Uterus (tissue), 3 donors: ENCODE measurements at regions not wholly inside any gene's neighbourhood (a gene's known extent, or its start where the extent isn't known, plus 50 kb on each side); places are given as distances from the start of the nearest gene placed in this dataset.

Source experiments
- DNase-seq, 2 donors: peaks; one replicate each; pipeline ENCODE4 v3.0.0-alpha.2; 2019 to 2020
- H3K27ac ChIP-seq, 2 donors: fragments of 200-600 bp; sonication (generic); 1 replicate in 1 of 2; 2 replicates in 1 of 2; pipeline ENCODE4 v1.5.1; 2016 to 2018
- H3K27me3 ChIP-seq, 2 donors: fragments of 200-600 bp; sonication (generic); one replicate each; pipeline ENCODE4 v1.5.1; 2018 to 2019; ENCODE audit warnings: control low read depth in 1 of 2
- H3K36me3 ChIP-seq, 2 donors: fragments of 200-600 bp; sonication (generic); one replicate each; pipeline ENCODE4 v1.5.1; 2019; ENCODE audit warnings: control low read depth in 1 of 2
- H3K4me1 ChIP-seq, 2 donors: fragments of 200-600 bp; sonication (generic); one replicate each; pipeline ENCODE4 v1.5.1; 2018 to 2019; ENCODE audit warnings: control low read depth in 1 of 2
- H3K4me3 ChIP-seq, 2 donors: fragments of 200-600 bp; sonication (generic); 1 replicate in 1 of 2; 2 replicates in 1 of 2; pipeline ENCODE4 v1.5.1; 2018 to 2019; ENCODE audit warnings: mild to moderate bottlenecking in 1 of 2
- H3K9me3 ChIP-seq, 2 donors: fragments of 200-600 bp; sonication (generic); one replicate each; pipeline ENCODE4 v1.5.1; 2019; ENCODE audit warnings: control low read depth in 1 of 2
- POLR2A ChIP-seq, 2 donors: fragments of 450-650 bp; IDR thresholded peaks; one replicate each; pipeline ENCODE4 v1.6.1; 2016; ENCODE audit warnings: antibody characterized with exemption in 2 of 2, mild to moderate bottlenecking in 1 of 2, moderate library complexity in 1 of 2
- intact Hi-C: fragments of 100-400 bp; cut with DNase I; formaldehyde crosslinking; loops from one replicate; pipeline ENCODE4 v1.15.1; 2023; ENCODE audit warnings: low total_unique reads
- TF ChIP-seq, protein P1 (sequence below), 4 experiments: fragments of 200-600 bp in 2 of 4; fragments of 450-650 bp in 2 of 4; sonication (generic) in 2 of 4; IDR thresholded peaks; one replicate each; pipeline ENCODE4 v1.5.1; 2016 to 2019; ENCODE audit warnings: antibody characterized with exemption in 4 of 4, mild to moderate bottlenecking in 2 of 4, moderate library complexity in 1 of 4
- donor health status: DM: yes; HTN: yes; CAD: no.

DNA sequence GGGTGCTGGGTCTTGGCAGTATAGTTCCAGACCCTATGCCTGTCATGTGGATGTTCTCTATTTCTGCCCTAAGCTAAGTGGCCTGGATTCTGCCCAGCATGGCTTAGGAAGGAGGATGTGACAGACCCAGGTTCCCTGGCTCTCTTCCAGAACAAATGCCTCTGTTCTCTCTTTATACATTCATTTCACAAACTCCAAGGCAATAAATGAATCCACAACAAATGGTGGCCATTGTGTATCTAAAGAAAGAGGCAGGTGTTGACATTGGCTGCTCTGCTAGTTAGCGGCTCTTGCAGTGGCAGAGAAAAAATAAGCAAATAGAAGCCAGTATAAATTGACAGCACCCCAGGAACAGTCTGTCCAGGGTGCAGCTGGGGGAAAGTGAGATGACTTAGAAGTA, 298.6 kb downstream of the SUCLG1 start:
- DNase-seq = no peak
- Histone ChIP-seq H3K4me1 (no peaks in the 10 kb centered on the region), H3K27me3 (no peaks in the 10 kb centered on the region), H3K4me3 (no peak overlapping the region), H3K9me3 (no peaks in the 10 kb centered on the region), H3K27ac (no peak overlapping the region), H3K36me3 (no peaks in the 10 kb centered on the region)
- intact Hi-C loops = no loop called here
- TF ChIP-seq POLR2A (IDR thresholded peaks at IDR 0.05) = no peak
- TF ChIP-seq, protein P1, sequence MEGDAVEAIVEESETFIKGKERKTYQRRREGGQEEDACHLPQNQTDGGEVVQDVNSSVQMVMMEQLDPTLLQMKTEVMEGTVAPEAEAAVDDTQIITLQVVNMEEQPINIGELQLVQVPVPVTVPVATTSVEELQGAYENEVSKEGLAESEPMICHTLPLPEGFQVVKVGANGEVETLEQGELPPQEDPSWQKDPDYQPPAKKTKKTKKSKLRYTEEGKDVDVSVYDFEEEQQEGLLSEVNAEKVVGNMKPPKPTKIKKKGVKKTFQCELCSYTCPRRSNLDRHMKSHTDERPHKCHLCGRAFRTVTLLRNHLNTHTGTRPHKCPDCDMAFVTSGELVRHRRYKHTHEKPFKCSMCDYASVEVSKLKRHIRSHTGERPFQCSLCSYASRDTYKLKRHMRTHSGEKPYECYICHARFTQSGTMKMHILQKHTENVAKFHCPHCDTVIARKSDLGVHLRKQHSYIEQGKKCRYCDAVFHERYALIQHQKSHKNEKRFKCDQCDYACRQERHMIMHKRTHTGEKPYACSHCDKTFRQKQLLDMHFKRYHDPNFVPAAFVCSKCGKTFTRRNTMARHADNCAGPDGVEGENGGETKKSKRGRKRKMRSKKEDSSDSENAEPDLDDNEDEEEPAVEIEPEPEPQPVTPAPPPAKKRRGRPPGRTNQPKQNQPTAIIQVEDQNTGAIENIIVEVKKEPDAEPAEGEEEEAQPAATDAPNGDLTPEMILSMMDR (IDR thresholded peaks at IDR 0.05) = no peak

DNA sequence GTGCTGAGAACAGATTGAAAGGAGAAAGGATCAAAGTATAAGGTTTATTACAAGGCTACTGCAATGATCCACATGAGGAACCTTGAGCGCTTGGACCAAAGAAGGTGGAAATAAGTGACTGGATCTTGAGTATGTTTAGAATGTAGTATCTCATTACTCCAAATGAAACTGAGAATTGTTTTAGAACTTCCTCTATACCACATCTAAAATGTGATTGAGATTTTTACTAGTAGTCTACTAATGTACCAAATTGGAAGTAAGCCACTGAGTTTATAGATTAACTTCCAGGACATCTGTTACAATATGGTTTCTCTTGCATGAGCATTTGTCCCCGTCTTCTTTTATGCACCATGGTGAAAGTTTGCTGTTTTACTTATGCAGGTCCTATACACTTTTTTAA, 300.5 kb downstream of the SUCLG1 start:
- no peaks in the 10 kb centered on the region for H3K9me3 ChIP-seq
- intact Hi-C loops = no loop called here
- H3K4me1 ChIP-seq = no peaks in the 10 kb centered on the region
- H3K27me3 ChIP-seq = no peaks in the 10 kb centered on the region
- H3K36me3 ChIP-seq = no peaks in the 10 kb centered on the region
- H3K27ac ChIP-seq = no peak overlapping the region
- no peak overlapping the region for H3K4me3 ChIP-seq
- DNase-seq = no peak
- TF ChIP-seq, protein P1 (IDR thresholded peaks at IDR 0.05) = no peak
- TF ChIP-seq POLR2A (IDR thresholded peaks at IDR 0.05) = no peak

DNA sequence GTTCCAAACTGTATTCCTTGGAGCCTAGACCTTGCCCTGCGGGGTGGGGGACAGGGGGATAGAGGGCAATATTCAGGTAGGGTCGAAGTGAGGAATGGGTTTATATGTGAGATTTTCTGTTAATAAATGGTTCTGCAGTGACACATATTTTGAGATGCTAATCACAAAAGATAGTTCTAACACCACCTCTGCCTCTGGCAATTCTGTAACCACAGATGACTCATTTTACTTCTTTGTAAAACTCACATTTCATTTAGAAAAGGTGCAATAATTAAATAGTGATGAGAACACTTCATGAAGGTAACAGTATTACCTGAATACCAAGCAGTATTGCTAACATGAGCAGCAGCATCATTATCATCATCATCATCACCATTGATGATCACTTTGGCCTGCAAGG, 306.6 kb downstream of the SUCLG1 start:
- no peaks in the 10 kb centered on the region for H3K36me3 ChIP-seq
- TF ChIP-seq, protein P1 (IDR thresholded peaks at IDR 0.05) = no peak
- no peak for TF ChIP-seq POLR2A (IDR thresholded peaks at IDR 0.05)
- no peak for DNase-seq
- H3K27me3 ChIP-seq = no peaks in the 10 kb centered on the region
- H3K4me3 ChIP-seq = no peak overlapping the region
- no peaks in the 10 kb centered on the region for H3K4me1 ChIP-seq
- no peaks in the 10 kb centered on the region for H3K9me3 ChIP-seq
- intact Hi-C loops = no loop called here
- no peak overlapping the region for H3K27ac ChIP-seq

DNA sequence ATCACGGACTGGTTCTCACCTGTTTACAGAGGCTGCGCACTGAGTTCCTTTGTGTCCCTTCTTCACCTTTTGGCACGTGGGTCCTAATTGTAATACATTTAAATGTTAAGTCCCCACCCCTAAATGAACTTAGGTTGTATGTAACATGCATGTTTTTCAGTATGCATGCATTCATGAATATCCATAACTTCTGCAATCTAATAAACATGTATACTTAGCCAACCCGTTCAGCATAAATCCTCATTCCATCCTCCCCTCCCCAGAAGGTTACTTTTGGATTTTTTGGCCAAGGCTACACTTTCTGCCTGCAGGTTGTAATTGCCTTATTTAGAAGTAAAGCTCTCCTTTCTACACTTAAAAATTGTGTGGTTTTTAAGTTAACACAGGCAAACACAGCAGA, 314.7 kb downstream of the SUCLG1 start:
- Histone ChIP-seq H3K27ac (no peak overlapping the region), H3K27me3 (no peaks in the 10 kb centered on the region), H3K4me1 (no peaks in the 10 kb centered on the region), H3K36me3 (no peaks in the 10 kb centered on the region), H3K9me3 (no peaks in the 10 kb centered on the region), H3K4me3 (no peak overlapping the region)
- intact Hi-C loops = no loop called here
- no peak for DNase-seq
- TF ChIP-seq, protein P1 (IDR thresholded peaks at IDR 0.05) = no peak
- no peak for TF ChIP-seq POLR2A (IDR thresholded peaks at IDR 0.05)

DNA sequence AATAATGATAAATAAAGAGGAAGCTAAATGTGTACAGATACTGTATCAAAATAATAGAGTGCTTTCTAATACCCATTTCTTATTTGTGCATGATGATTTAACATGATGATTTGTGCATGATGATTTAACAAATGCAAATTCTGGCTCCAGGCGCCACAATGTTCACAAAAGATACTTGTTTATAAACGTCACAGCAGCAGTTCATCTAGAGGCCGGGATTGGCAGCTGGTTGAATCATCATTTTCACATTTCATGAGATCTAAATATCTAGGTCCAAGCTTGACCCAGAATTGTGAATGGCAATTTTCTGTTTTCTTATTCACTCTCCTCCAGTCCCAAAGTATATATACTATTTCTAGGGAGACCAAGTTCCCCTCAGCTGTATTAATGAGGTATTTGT, 322.0 kb downstream of the SUCLG1 start:
- Histone ChIP-seq H3K27ac (no peak overlapping the region), H3K4me1 (no peaks in the 10 kb centered on the region), H3K4me3 (no peak overlapping the region), H3K36me3 (no peaks in the 10 kb centered on the region), H3K27me3 (no peaks in the 10 kb centered on the region), H3K9me3 (no peaks in the 10 kb centered on the region)
- intact Hi-C loops = no loop called here
- DNase-seq = no peak
- no peak for TF ChIP-seq POLR2A (IDR thresholded peaks at IDR 0.05)
- TF ChIP-seq, protein P1 (IDR thresholded peaks at IDR 0.05) = no peak
